ENCODE measurements at regions not wholly inside any gene's neighbourhood (a gene's known extent, or its start where the extent isn't known, plus 50 kb on each side); places are given as distances from the start of the nearest gene placed in this dataset.
"Not testable (repeated sequence)": the region's sequence is repeated elsewhere in the genome, so short reads cannot be mapped to it uniquely, and the experiment has no call there.

GRCh38 chr4:145266881-145267280 is 86.5 kb upstream of the OTUD4 start:
- H3K27ac ChIP-seq, result no peak overlapping the region

GRCh38 chr4:145260091-145260490 is 79.7 kb upstream of the OTUD4 start:
- Histone ChIP-seq H3K36me3 (no peaks in the 10 kb centered on the region), H3K27ac (no peak overlapping the region), H3K4me1 (no peaks in the 10 kb centered on the region), H3K9me3 (no peaks in the 10 kb centered on the region), H3K4me3 (no peak overlapping the region), H3K27me3 (no peaks in the 10 kb centered on the region)
- intact Hi-C loops (cut with DNase I), result no loop called here
- no peak for TF ChIP-seq CTCF (IDR thresholded peaks at IDR 0.05)
- DNase-seq (no peak), ATAC-seq (no peak)

More at GRCh38 chr4:145266881-145267280, 86.5 kb upstream of the OTUD4 start:
- H3K4me3 ChIP-seq, result no peak overlapping the region
- intact Hi-C loops (cut with DNase I), result no loop called here
- no peaks in the 10 kb centered on the region for H3K9me3 ChIP-seq
- TF ChIP-seq CTCF (IDR thresholded peaks at IDR 0.05), result no peak
- DNase-seq (no peak), ATAC-seq (no peak)
- no peaks in the 10 kb centered on the region for H3K36me3 ChIP-seq
- H3K27me3 ChIP-seq, result no peaks in the 10 kb centered on the region
- no peaks in the 10 kb centered on the region for H3K4me1 ChIP-seq

GRCh38 chr4:145255311-145255710 is 74.9 kb upstream of the OTUD4 start:
- H3K27ac ChIP-seq; H3K27me3 ChIP-seq; H3K4me1 ChIP-seq; H3K4me3 ChIP-seq; ATAC-seq; intact Hi-C loops (cut with DNase I); H3K36me3 ChIP-seq; DNase-seq; H3K9me3 ChIP-seq: not testable (repeated sequence)

GRCh38 chr4:145252190-145252589 is 71.8 kb upstream of the OTUD4 start:
- ATAC-seq, result no peak

GRCh38 chr4:145251391-145251790 is 71.0 kb upstream of the OTUD4 start:
- intact Hi-C loops (cut with DNase I), result no loop called here
- no peak overlapping the region for H3K4me3 ChIP-seq
- TF ChIP-seq CTCF (IDR thresholded peaks at IDR 0.05), result no peak

More at GRCh38 chr4:145252190-145252589, 71.8 kb upstream of the OTUD4 start:
- TF ChIP-seq CTCF (IDR thresholded peaks at IDR 0.05), result no peak
- no peaks in the 10 kb centered on the region for H3K36me3 ChIP-seq
- H3K9me3 ChIP-seq, result no peaks in the 10 kb centered on the region
- H3K27me3 ChIP-seq, result no peaks in the 10 kb centered on the region
- no peak overlapping the region for H3K27ac ChIP-seq
- H3K4me1 ChIP-seq, result no peaks in the 10 kb centered on the region
- H3K4me3 ChIP-seq, result no peak overlapping the region
- intact Hi-C loops (cut with DNase I), result no loop called here
- DNase-seq, result no peak

GRCh38 chr4:145248971-145249370 is 68.6 kb upstream of the OTUD4 start:
- H3K27ac ChIP-seq, result no peak overlapping the region
- intact Hi-C loops (cut with DNase I), result no loop called here
- no peaks in the 10 kb centered on the region for H3K4me1 ChIP-seq
- no peaks in the 10 kb centered on the region for H3K27me3 ChIP-seq
- no peak for ATAC-seq
- no peaks in the 10 kb centered on the region for H3K36me3 ChIP-seq
- no peaks in the 10 kb centered on the region for H3K9me3 ChIP-seq
- DNase-seq, result no peak
- H3K4me3 ChIP-seq, result no peak overlapping the region
- no peak for TF ChIP-seq CTCF (IDR thresholded peaks at IDR 0.05)

More at GRCh38 chr4:145251391-145251790, 71.0 kb upstream of the OTUD4 start:
- Histone ChIP-seq H3K36me3 (no peaks in the 10 kb centered on the region), H3K9me3 (no peaks in the 10 kb centered on the region), H3K4me1 (no peaks in the 10 kb centered on the region), H3K27me3 (no peaks in the 10 kb centered on the region), H3K27ac (no peak overlapping the region)
- ATAC-seq (no peak), DNase-seq (no peak)

Measured in upper lobe of right lung (tissue), 1 donor.